Fibroblast of lung (primary cell): ENCODE measurements at regions not wholly inside any gene's neighbourhood (a gene's known extent, or its start where the extent isn't known, plus 50 kb on each side); places are given as distances from the start of the nearest gene placed in this dataset.

ENCODE experiments used
- DNase-seq, 2 donors: peaks; one replicate each; pipeline versions ENCODE4 v3.0.0 to v3.0.0-alpha.2; 2010; ENCODE audit warnings: low read depth in 2 of 2
- H2AFZ ChIP-seq: 2 replicates; pipeline ENCODE4 v1.5.1; 2012; ENCODE audit warnings: low read length, control low read depth, inconsistent platforms
- H3K27ac ChIP-seq: 2 replicates; pipeline ENCODE4 v1.5.1; 2011; ENCODE audit warnings: low read length, control low read depth; ENCODE audit not compliant: insufficient read depth
- H3K27me3 ChIP-seq: 2 replicates; pipeline ENCODE4 v1.5.1; 2011; ENCODE audit warnings: mild to moderate bottlenecking, low read length; ENCODE audit not compliant: control insufficient read depth, insufficient read depth
- H3K36me3 ChIP-seq: 2 replicates; pipeline ENCODE4 v1.5.1; 2011; ENCODE audit warnings: low read length; ENCODE audit not compliant: control insufficient read depth, insufficient read depth
- H3K4me1 ChIP-seq: 2 replicates; pipeline ENCODE4 v1.5.1; 2011; ENCODE audit warnings: low read length; ENCODE audit not compliant: control insufficient read depth, insufficient read depth; ENCODE audit errors: extremely low read depth
- H3K4me2 ChIP-seq: 2 replicates; pipeline ENCODE4 v1.5.1; 2011; ENCODE audit warnings: low read length, control low read depth; ENCODE audit not compliant: insufficient read depth; ENCODE audit errors: extremely low read depth
- H3K4me3 ChIP-seq, 4 experiments: fragments of 200-600 bp in 1 of 4; sonication (generic) in 1 of 4; replicated peaks in 1 of 4; 2 replicates each; pipeline ENCODE4 v1.5.1; 2011 to 2016; ENCODE audit warnings: low read length in 4 of 4, low read depth in 3 of 4, mild to moderate bottlenecking in 3 of 4, control low read depth in 2 of 4, inconsistent platforms in 1 of 4, mixed read lengths in 1 of 4; ENCODE audit not compliant: insufficient read depth in 1 of 4; ENCODE audit errors: control extremely low read depth in 1 of 4
- H3K79me2 ChIP-seq: 2 replicates; pipeline ENCODE4 v1.5.1; 2012; ENCODE audit warnings: mild to moderate bottlenecking, low read length, inconsistent platforms; ENCODE audit not compliant: control insufficient read depth, insufficient read depth
- H3K9ac ChIP-seq: 2 replicates; pipeline ENCODE4 v1.5.1; 2011; ENCODE audit warnings: mild to moderate bottlenecking, low read length, control low read depth; ENCODE audit not compliant: insufficient read depth
- H3K9me3 ChIP-seq: 2 replicates; pipeline ENCODE4 v1.5.1; 2012; ENCODE audit warnings: low read depth, low read length; ENCODE audit not compliant: control insufficient read depth, insufficient read depth
- H4K20me1 ChIP-seq: 2 replicates; pipeline ENCODE4 v1.5.1; 2011; ENCODE audit warnings: low read length; ENCODE audit not compliant: control insufficient read depth, insufficient read depth; ENCODE audit errors: extremely low read depth
- CTCF ChIP-seq, 2 donors: IDR thresholded peaks in 1 of 2; conservative IDR thresholded peaks in 1 of 2; 1 replicate in 1 of 2; 2 replicates in 1 of 2; pipeline ENCODE4 v1.5.1; 2011 to 2012; ENCODE audit warnings: low read length in 2 of 2, control low read depth in 1 of 2, inconsistent platforms in 1 of 2, low read depth in 1 of 2, mild to moderate bottlenecking in 1 of 2
- EZH2 ChIP-seq: IDR thresholded peaks from 2 replicates; pipeline ENCODE4 v1.5.1; 2012; ENCODE audit warnings: low read length, control low read depth, mild to moderate bottlenecking; ENCODE audit errors: missing control alignments

GRCh38 chr9:99557816-99558215 is 263.9 kb upstream of the NR4A3 start:
- no peak for TF ChIP-seq EZH2
- no peak for TF ChIP-seq CTCF (conservative IDR thresholded peaks at IDR 0.05 in 1 of 2, IDR thresholded peaks at IDR 0.05 in 1 of 2; ENCODE audit: low read depth in 1 of 2, low read length in 2 of 2)
- Histone ChIP-seq H3K4me3 (no peak overlapping the region), H3K4me1 (no peaks in the 10 kb centered on the region), H3K36me3 (no peaks in the 10 kb centered on the region), H3K9ac (no peak overlapping the region), H3K27me3 (no peaks in the 10 kb centered on the region), H4K20me1 (no peaks in the 10 kb centered on the region), H3K27ac (no peak overlapping the region), H3K79me2 (no peaks in the 10 kb centered on the region), H2AFZ (no peak overlapping the region), H3K4me2 (no peak overlapping the region), H3K9me3 (no peaks in the 10 kb centered on the region)
- DNase-seq, result no peak

GRCh38 chr9:99559776-99560175 is 261.9 kb upstream of the NR4A3 start:
- H3K9me3 ChIP-seq, result no peaks in the 10 kb centered on the region
- H3K4me2 ChIP-seq, result no peak overlapping the region
- H3K36me3 ChIP-seq, result no peaks in the 10 kb centered on the region
- TF ChIP-seq CTCF (conservative IDR thresholded peaks at IDR 0.05 in 1 of 2, IDR thresholded peaks at IDR 0.05 in 1 of 2; ENCODE audit: low read depth in 1 of 2, low read length in 2 of 2), result no peak
- no peak for TF ChIP-seq EZH2
- H2AFZ ChIP-seq, result no peak overlapping the region
- no peaks in the 10 kb centered on the region for H3K79me2 ChIP-seq
- no peak overlapping the region for H3K9ac ChIP-seq
- no peak overlapping the region for H3K27ac ChIP-seq
- H3K4me3 ChIP-seq, result no peak overlapping the region
- H3K27me3 ChIP-seq, result no peaks in the 10 kb centered on the region
- no peaks in the 10 kb centered on the region for H3K4me1 ChIP-seq
- DNase-seq, result no peak
- no peaks in the 10 kb centered on the region for H4K20me1 ChIP-seq

- Histone ChIP-seq H2AFZ (no peak overlapping the region), H3K4me1 (no peaks in the 10 kb centered on the region), H3K36me3 (no peaks in the 10 kb centered on the region), H3K9me3 (no peaks in the 10 kb centered on the region), H3K9ac (no peak overlapping the region), H4K20me1 (no peaks in the 10 kb centered on the region), H3K27me3 (no peaks in the 10 kb centered on the region), H3K4me2 (no peak overlapping the region), H3K27ac (no peak overlapping the region), H3K79me2 (no peaks in the 10 kb centered on the region), H3K4me3 (no peak overlapping the region)
- no peak for TF ChIP-seq EZH2
- TF ChIP-seq CTCF (conservative IDR thresholded peaks at IDR 0.05 in 1 of 2, IDR thresholded peaks at IDR 0.05 in 1 of 2; ENCODE audit: low read depth in 1 of 2, low read length in 2 of 2), result no peak
- no peak for DNase-seq
Observed at GRCh38 chr9:99560561-99560960, 261.1 kb upstream of the NR4A3 start.
